ENCODE measurements at regions not wholly inside any gene's neighbourhood (a gene's known extent, or its start where the extent isn't known, plus 50 kb on each side); places are given as distances from the start of the nearest gene placed in this dataset.
A peak's percentile ranks its signal among the peaks of the same experiment; 100 is the strongest.

GRCh38 chr3:13235897-13236296 lies 162.7 kb upstream of the IQSEC1 start:
- ATAC-seq: no peak
- H3K4me1 ChIP-seq: peaks cover 0 to 26% (median 8%) of the 10 kb centered on the region in 12 donors
- intact Hi-C loops (cut with DNase I): no loop called here
- H3K36me3 ChIP-seq: no peaks in the 10 kb centered on the region
- no peak overlapping the region for H3K4me3 ChIP-seq
- TF ChIP-seq POLR2A (IDR thresholded peaks at IDR 0.05) (no peak), CTCF (IDR thresholded peaks at IDR 0.05) (no peak)
- peaks cover 0 to 8% (median 0%) of the 10 kb centered on the region in 9 donors for H3K27me3 ChIP-seq
- no peaks in the 10 kb centered on the region for H3K9me3 ChIP-seq
- WGBS, 4 donors: 75 to 79% (median 77%) methylated on average over 11 of the region's 11 CpGs
- H3K27ac ChIP-seq: no peak overlapping the region
- DNase-seq: no peak

GRCh38 chr3:13235079-13235478 lies 161.8 kb upstream of the IQSEC1 start:
- no peak overlapping the region for H3K4me3 ChIP-seq
- 19 to 43% (median 27%) methylated on average over 4 to 5 of the region's 5 CpGs for WGBS, 4 donors
- ATAC-seq (peak in 2 of 4 donors; percentile 34 to 47), DNase-seq (peak in 1 of 5 donors; percentile 63)
- H3K4me1 ChIP-seq: peaks cover 0 to 26% (median 8%) of the 10 kb centered on the region in 12 donors
- no peaks in the 10 kb centered on the region for H3K36me3 ChIP-seq
- no peak for TF ChIP-seq POLR2A (IDR thresholded peaks at IDR 0.05)
- no peak for TF ChIP-seq CTCF (IDR thresholded peaks at IDR 0.05)
- H3K27me3 ChIP-seq: peaks cover 0 to 8% (median 0%) of the 10 kb centered on the region in 9 donors
- H3K9me3 ChIP-seq: no peaks in the 10 kb centered on the region
- peak overlapping the region in 1 of 12 donors; percentile 18 for H3K27ac ChIP-seq
- intact Hi-C loops (cut with DNase I): no loop called here

GRCh38 chr3:13234666-13235065 lies 161.4 kb upstream of the IQSEC1 start:
- peaks cover 0 to 8% (median 0%) of the 10 kb centered on the region in 9 donors for H3K27me3 ChIP-seq
- peaks cover 0 to 26% (median 8%) of the 10 kb centered on the region in 12 donors for H3K4me1 ChIP-seq
- DNase-seq (no peak), ATAC-seq (no peak)
- no peaks in the 10 kb centered on the region for H3K36me3 ChIP-seq
- TF ChIP-seq POLR2A (IDR thresholded peaks at IDR 0.05) (no peak), CTCF (IDR thresholded peaks at IDR 0.05) (no peak)
- 45 to 49% (median 47%) methylated on average over 9 of the region's 9 CpGs for WGBS, 4 donors
- intact Hi-C loops (cut with DNase I): no loop called here
- H3K27ac ChIP-seq: peak overlapping the region in 1 of 12 donors; percentile 18
- H3K4me3 ChIP-seq: no peak overlapping the region
- no peaks in the 10 kb centered on the region for H3K9me3 ChIP-seq

- Histone ChIP-seq H3K27ac (no peak overlapping the region), H3K36me3 (no peaks in the 10 kb centered on the region), H3K4me3 (no peak overlapping the region), H3K9me3 (no peaks in the 10 kb centered on the region), H3K27me3 (peaks cover 0 to 8% (median 0%) of the 10 kb centered on the region in 9 donors), H3K4me1 (peaks cover 0 to 26% (median 8%) of the 10 kb centered on the region in 12 donors)
- peak in 3 of 4 donors; percentile 19 to 59 (median 48) for ATAC-seq
- no peak for TF ChIP-seq POLR2A (IDR thresholded peaks at IDR 0.05)
- TF ChIP-seq CTCF (IDR thresholded peaks at IDR 0.05): no peak
- no peak for DNase-seq
- WGBS, 4 donors: 52 to 57% (median 54%) methylated on average over 17 to 18 of the region's 18 CpGs
- intact Hi-C loops (cut with DNase I): no loop called here
These were observed 160.6 kb upstream of the IQSEC1 start for GRCh38 chr3:13233487-13234485.
